ENCODE measurements at regions not wholly inside any gene's neighbourhood (a gene's known extent, or its start where the extent isn't known, plus 50 kb on each side); places are given as distances from the start of the nearest gene placed in this dataset.

DNA sequence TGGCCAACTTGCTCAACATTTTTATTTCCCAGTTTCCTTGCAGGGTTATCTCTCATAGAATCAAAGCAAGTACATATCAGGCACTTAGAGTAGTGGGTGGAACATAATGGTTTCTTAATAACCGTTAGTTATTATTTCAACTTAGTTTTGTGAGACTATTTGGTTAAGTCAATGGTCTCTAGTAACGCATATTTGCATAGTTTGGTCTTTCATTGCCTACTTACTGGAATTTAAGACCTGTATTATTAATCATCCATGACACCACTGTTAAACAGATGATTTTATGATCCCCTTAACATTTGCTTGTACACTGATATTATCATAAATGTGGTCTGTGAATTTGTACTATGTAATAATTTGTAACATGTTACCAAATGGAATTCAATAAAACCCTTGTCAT lies 70.9 kb upstream of the SMIM31 start:
- Histone ChIP-seq H3K27me3 (ENCODE audit: control insufficient read depth, insufficient read depth, low read length) (no peaks in the 10 kb centered on the region), H3K4me1 (ENCODE audit: control insufficient read depth, insufficient read depth, low read length) (no peaks in the 10 kb centered on the region), H3K27ac (ENCODE audit: low read length) (no peak overlapping the region), H3K9me3 (ENCODE audit: control insufficient read depth, insufficient read depth, low read length) (no peaks in the 10 kb centered on the region), H3K36me3 (ENCODE audit: control insufficient read depth, insufficient read depth, low read length) (no peaks in the 10 kb centered on the region), H3K4me3 (ENCODE audit: low read length) (no peak overlapping the region)
- no CpG with 5 or more reads among the region's 2 CpGs for WGBS (ENCODE audit: insufficient coverage)
- ATAC-seq: no peak
- H3K9me3 Mint-ChIP-seq: no peaks in the 10 kb centered on the region
- intact Hi-C loops (cut with micrococcal nuclease): no loop called here
- H3K27me3 Mint-ChIP-seq (ENCODE audit: low read depth in 2 of 2): no peaks in the 10 kb centered on the region
- no peak for DNase-seq
- no peak overlapping the region for H3K4me3 Mint-ChIP-seq
- H3K36me3 Mint-ChIP-seq: no peaks in the 10 kb centered on the region
- TF ChIP-seq, protein P1, sequence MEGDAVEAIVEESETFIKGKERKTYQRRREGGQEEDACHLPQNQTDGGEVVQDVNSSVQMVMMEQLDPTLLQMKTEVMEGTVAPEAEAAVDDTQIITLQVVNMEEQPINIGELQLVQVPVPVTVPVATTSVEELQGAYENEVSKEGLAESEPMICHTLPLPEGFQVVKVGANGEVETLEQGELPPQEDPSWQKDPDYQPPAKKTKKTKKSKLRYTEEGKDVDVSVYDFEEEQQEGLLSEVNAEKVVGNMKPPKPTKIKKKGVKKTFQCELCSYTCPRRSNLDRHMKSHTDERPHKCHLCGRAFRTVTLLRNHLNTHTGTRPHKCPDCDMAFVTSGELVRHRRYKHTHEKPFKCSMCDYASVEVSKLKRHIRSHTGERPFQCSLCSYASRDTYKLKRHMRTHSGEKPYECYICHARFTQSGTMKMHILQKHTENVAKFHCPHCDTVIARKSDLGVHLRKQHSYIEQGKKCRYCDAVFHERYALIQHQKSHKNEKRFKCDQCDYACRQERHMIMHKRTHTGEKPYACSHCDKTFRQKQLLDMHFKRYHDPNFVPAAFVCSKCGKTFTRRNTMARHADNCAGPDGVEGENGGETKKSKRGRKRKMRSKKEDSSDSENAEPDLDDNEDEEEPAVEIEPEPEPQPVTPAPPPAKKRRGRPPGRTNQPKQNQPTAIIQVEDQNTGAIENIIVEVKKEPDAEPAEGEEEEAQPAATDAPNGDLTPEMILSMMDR (IDR thresholded peaks at IDR 0.05): no peak
- no peaks in the 10 kb centered on the region for H3K4me1 Mint-ChIP-seq
- no peak overlapping the region for H3K27ac Mint-ChIP-seq

DNA sequence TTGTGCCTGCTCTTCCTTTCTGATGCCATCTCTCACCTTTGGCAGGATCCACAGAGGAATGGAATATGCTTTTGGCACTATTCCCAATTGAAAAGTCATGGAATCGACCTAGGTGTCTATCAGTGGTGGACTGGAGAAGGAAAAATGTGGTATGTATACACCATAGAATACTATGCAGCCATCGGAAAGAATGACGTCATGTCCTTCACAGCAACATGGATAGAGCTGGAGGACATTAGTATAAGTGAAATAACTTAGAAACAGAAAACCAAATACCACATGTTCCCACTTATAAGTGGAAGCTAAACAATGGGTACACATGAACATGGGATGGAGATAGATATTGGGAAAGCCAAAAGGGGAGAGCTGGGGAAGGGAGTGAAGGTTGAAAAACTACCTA lies 58.3 kb upstream of the SMIM31 start:
- no peaks in the 10 kb centered on the region for H3K36me3 Mint-ChIP-seq
- H3K4me3 Mint-ChIP-seq: no peak overlapping the region
- WGBS (ENCODE audit: insufficient coverage): 78% methylated on average over 2 of the region's 3 CpGs
- DNase-seq: no peak
- H3K27ac ChIP-seq (ENCODE audit: low read length): no peak overlapping the region
- TF ChIP-seq, protein P1 (IDR thresholded peaks at IDR 0.05): no peak
- no peak overlapping the region for H3K4me3 ChIP-seq (ENCODE audit: low read length)
- H3K36me3 ChIP-seq (ENCODE audit: control insufficient read depth, insufficient read depth, low read length): no peaks in the 10 kb centered on the region
- ATAC-seq: no peak
- intact Hi-C loops (cut with micrococcal nuclease): no loop called here
- no peaks in the 10 kb centered on the region for H3K9me3 ChIP-seq (ENCODE audit: control insufficient read depth, insufficient read depth, low read length)
- H3K4me1 Mint-ChIP-seq: no peaks in the 10 kb centered on the region
- no peaks in the 10 kb centered on the region for H3K9me3 Mint-ChIP-seq
- H3K27me3 ChIP-seq (ENCODE audit: control insufficient read depth, insufficient read depth, low read length): no peaks in the 10 kb centered on the region
- no peak overlapping the region for H3K27ac Mint-ChIP-seq
- no peaks in the 10 kb centered on the region for H3K4me1 ChIP-seq (ENCODE audit: control insufficient read depth, insufficient read depth, low read length)
- no peaks in the 10 kb centered on the region for H3K27me3 Mint-ChIP-seq (ENCODE audit: low read depth in 2 of 2)

DNA sequence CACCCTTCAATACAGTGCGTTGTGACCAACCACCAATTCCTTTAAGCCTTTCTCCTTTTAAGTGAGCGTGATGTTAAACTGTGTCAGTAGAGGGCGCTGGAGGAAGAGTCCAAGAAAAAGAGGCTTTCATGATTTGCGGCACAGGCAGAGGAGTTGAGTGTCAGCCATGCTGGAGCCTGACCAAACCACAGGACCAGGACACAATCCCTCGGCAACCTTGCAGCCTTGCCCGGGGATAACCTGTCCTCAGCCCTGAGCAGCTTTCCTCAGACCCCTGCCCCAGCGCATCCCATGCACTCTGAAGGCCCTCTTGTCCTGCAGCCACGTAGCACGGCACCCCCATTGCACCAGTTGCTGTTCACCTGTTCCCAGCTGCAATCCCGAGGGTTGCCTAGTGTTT lies 53.5 kb upstream of the SMIM31 start:
- no peak for ATAC-seq
- no peaks in the 10 kb centered on the region for H3K36me3 Mint-ChIP-seq

DNA sequence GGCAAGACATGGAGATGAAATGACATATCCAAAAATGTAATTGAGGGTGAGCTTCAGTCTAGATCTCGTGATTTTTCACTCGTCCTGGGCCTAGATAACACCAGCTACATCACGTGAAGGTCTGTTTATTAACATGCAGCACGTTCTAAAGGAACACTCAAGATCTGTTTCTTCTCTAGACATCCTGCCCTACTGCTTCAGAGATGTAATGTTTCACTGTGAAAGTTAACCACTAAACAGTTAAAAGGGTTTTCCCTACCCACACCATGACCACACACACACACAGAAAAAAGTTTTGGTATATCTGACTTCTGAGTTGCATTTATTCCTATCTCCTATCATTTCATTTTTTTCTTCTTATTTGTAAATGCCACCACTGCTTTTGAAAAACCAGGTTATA lies 52.3 kb upstream of the SMIM31 start:
- Histone ChIP-seq H3K9me3 (ENCODE audit: control insufficient read depth, insufficient read depth, low read length) (no peaks in the 10 kb centered on the region), H3K36me3 (ENCODE audit: control insufficient read depth, insufficient read depth, low read length) (no peaks in the 10 kb centered on the region), H3K4me3 (ENCODE audit: low read length) (no peak overlapping the region), H3K4me1 (ENCODE audit: control insufficient read depth, insufficient read depth, low read length) (no peaks in the 10 kb centered on the region), H3K27ac (ENCODE audit: low read length) (no peak overlapping the region), H3K27me3 (ENCODE audit: control insufficient read depth, insufficient read depth, low read length) (no peaks in the 10 kb centered on the region)
- H3K9me3 Mint-ChIP-seq: no peaks in the 10 kb centered on the region
- intact Hi-C loops (cut with micrococcal nuclease): no loop called here
- no peak overlapping the region for H3K27ac Mint-ChIP-seq
- DNase-seq (no peak), ATAC-seq (peak in 1 of 3 donors; percentile 21)
- H3K36me3 Mint-ChIP-seq: no peaks in the 10 kb centered on the region
- no peak overlapping the region for H3K4me3 Mint-ChIP-seq
- TF ChIP-seq, protein P1 (IDR thresholded peaks at IDR 0.05): no peak
- H3K27me3 Mint-ChIP-seq (ENCODE audit: low read depth in 2 of 2): no peaks in the 10 kb centered on the region
- 74% methylated on average over 4 of the region's 4 CpGs for WGBS (ENCODE audit: insufficient coverage)
- H3K4me1 Mint-ChIP-seq: peaks cover 0 to 4% of the 10 kb centered on the region in 2 donors

More for the DNA sequence above, 53.5 kb upstream of the SMIM31 start:
- Histone ChIP-seq H3K9me3 (ENCODE audit: control insufficient read depth, insufficient read depth, low read length) (no peaks in the 10 kb centered on the region), H3K27ac (ENCODE audit: low read length) (no peak overlapping the region), H3K36me3 (ENCODE audit: control insufficient read depth, insufficient read depth, low read length) (no peaks in the 10 kb centered on the region), H3K27me3 (ENCODE audit: control insufficient read depth, insufficient read depth, low read length) (no peaks in the 10 kb centered on the region), H3K4me1 (ENCODE audit: control insufficient read depth, insufficient read depth, low read length) (no peaks in the 10 kb centered on the region), H3K4me3 (ENCODE audit: low read length) (no peak overlapping the region)
- Mint-ChIP-seq H3K4me3 (no peak overlapping the region), H3K4me1 (peaks cover 0 to 4% of the 10 kb centered on the region in 2 donors), H3K27me3 (ENCODE audit: low read depth in 2 of 2) (no peaks in the 10 kb centered on the region), H3K27ac (no peak overlapping the region), H3K9me3 (no peaks in the 10 kb centered on the region)
- no peak for DNase-seq
- TF ChIP-seq, protein P1 (IDR thresholded peaks at IDR 0.05): peak; percentile 18
- intact Hi-C loops (cut with micrococcal nuclease): no loop called here
- WGBS (ENCODE audit: insufficient coverage): 70% methylated on average over 9 of the region's 10 CpGs

All from natural killer cell (primary cell).